Glomerular visceral epithelial cell (primary cell): ENCODE measurements at regions not wholly inside any gene's neighbourhood (a gene's known extent, or its start where the extent isn't known, plus 50 kb on each side); places are given as distances from the start of the nearest gene placed in this dataset.
A peak's percentile ranks its signal among the peaks of the same experiment; 100 is the strongest.

Experiments
- DNase-seq: peaks from one replicate; pipeline ENCODE4 v3.0.0-alpha.2; 2016; ENCODE audit errors: extremely low spot score

- no peak for DNase-seq
Measured at GRCh38 chr1:218525451-218526197, 180.5 kb downstream of the TGFB2 start.

- no peak for DNase-seq
Measured at GRCh38 chr1:218526198-218526580, 181.1 kb downstream of the TGFB2 start.

- DNase-seq: no peak
Measured at GRCh38 chr1:218527737-218528136, 182.6 kb downstream of the TGFB2 start.

GRCh38 chr1:218529646-218530300, 184.6 kb downstream of the TGFB2 start:
- no peak for DNase-seq

GRCh38 chr1:218531936-218532335, 186.8 kb downstream of the TGFB2 start:
- no peak for DNase-seq

- no peak for DNase-seq
Measured at GRCh38 chr1:218536296-218536986, 191.3 kb downstream of the TGFB2 start.

- DNase-seq: no peak
Measured at GRCh38 chr1:218537122-218537913, 192.2 kb downstream of the TGFB2 start.

- DNase-seq: no peak
Measured at GRCh38 chr1:218538341-218538740, 193.2 kb downstream of the TGFB2 start.

- DNase-seq: peak; percentile 30
Measured at GRCh38 chr1:218546314-218546713, 201.2 kb downstream of the TGFB2 start.

GRCh38 chr1:218547957-218548730, 203.0 kb downstream of the TGFB2 start:
- DNase-seq: peak; percentile 80

- DNase-seq: no peak
Measured at GRCh38 chr1:218548764-218549163, 203.6 kb downstream of the TGFB2 start.

- DNase-seq: no peak
Measured at GRCh38 chr1:218553197-218553596, 208.1 kb downstream of the TGFB2 start.

- DNase-seq: no peak
Measured at GRCh38 chr1:218556016-218556415, 210.9 kb downstream of the TGFB2 start.

- peak; percentile 62 for DNase-seq
Measured at GRCh38 chr1:218557731-218558130, 212.6 kb downstream of the TGFB2 start.

- no peak for DNase-seq
Measured at GRCh38 chr1:218558271-218558810, 213.2 kb downstream of the TGFB2 start.

GRCh38 chr1:218565377-218565776, 220.2 kb downstream of the TGFB2 start:
- DNase-seq: peak; percentile 13

- no peak for DNase-seq
Measured at GRCh38 chr1:218568962-218569550, 223.9 kb downstream of the TGFB2 start.

- DNase-seq: no peak
Measured at GRCh38 chr1:218570456-218570855, 225.3 kb downstream of the TGFB2 start.

- DNase-seq: no peak
Measured at GRCh38 chr1:218571491-218571890, 226.4 kb downstream of the TGFB2 start.

GRCh38 chr1:218572050-218572449, 226.9 kb downstream of the TGFB2 start:
- DNase-seq: no peak

- peak; percentile 20 for DNase-seq
Measured at GRCh38 chr1:218573925-218574324, 228.8 kb downstream of the TGFB2 start.
